GM23248 (cell line): ENCODE measurements at regions not wholly inside any gene's neighbourhood (a gene's known extent, or its start where the extent isn't known, plus 50 kb on each side); places are given as distances from the start of the nearest gene placed in this dataset.

Experiments
- DNase-seq: peaks from one replicate; pipeline ENCODE4 v3.0.0-alpha.2; 2015
- H2AFZ ChIP-seq: fragments of 200-600 bp; sonication (generic); 2 replicates; pipeline ENCODE4 v1.6.1; 2016; ENCODE audit warnings: antibody characterized with exemption
- H3F3A ChIP-seq: fragments of 200-600 bp; sonication (generic); 2 replicates; pipeline ENCODE4 v1.6.1; 2016; ENCODE audit warnings: mild to moderate bottlenecking, antibody characterized with exemption, mixed run types; ENCODE audit not compliant: insufficient read depth
- H3K27ac ChIP-seq: fragments of 200-600 bp; sonication (generic); 2 replicates; pipeline ENCODE4 v1.5.1; 2016; ENCODE audit warnings: mild to moderate bottlenecking
- H3K27me3 ChIP-seq: fragments of 200-600 bp; sonication (generic); replicated peaks from 2 replicates; pipeline ENCODE4 v1.6.1; 2016; ENCODE audit warnings: mild to moderate bottlenecking; ENCODE audit not compliant: insufficient read depth
- H3K36me3 ChIP-seq: fragments of 200-600 bp; sonication (generic); 2 replicates; pipeline ENCODE4 v1.6.1; 2016; ENCODE audit warnings: low read depth, mild to moderate bottlenecking
- H3K4me1 ChIP-seq: fragments of 200-600 bp; sonication (generic); 2 replicates; pipeline ENCODE4 v1.6.1; 2016; ENCODE audit warnings: mild to moderate bottlenecking; ENCODE audit not compliant: insufficient read depth
- H3K4me2 ChIP-seq: fragments of 200-600 bp; sonication (generic); one replicate; pipeline ENCODE4 v1.6.1; 2016; ENCODE audit warnings: mild to moderate bottlenecking; ENCODE audit not compliant: unreplicated experiment
- H3K4me3 ChIP-seq: fragments of 200-600 bp; sonication (generic); 2 replicates; pipeline ENCODE4 v1.5.1; 2016; ENCODE audit warnings: mild to moderate bottlenecking
- H3K79me2 ChIP-seq: fragments of 200-600 bp; sonication (generic); 2 replicates; pipeline ENCODE4 v1.6.1; 2016; ENCODE audit warnings: mild to moderate bottlenecking; ENCODE audit not compliant: insufficient read depth
- H3K9ac ChIP-seq: fragments of 200-600 bp; sonication (generic); 2 replicates; pipeline ENCODE4 v1.6.1; 2016; ENCODE audit warnings: mild to moderate bottlenecking
- H3K9me2 ChIP-seq: fragments of 200-600 bp; sonication (generic); 2 replicates; pipeline ENCODE4 v1.6.1; 2016; ENCODE audit warnings: mixed run types, mild to moderate bottlenecking, moderate library complexity; ENCODE audit not compliant: insufficient read depth
- H3K9me3 ChIP-seq: fragments of 200-600 bp; sonication (generic); one replicate; pipeline ENCODE4 v1.6.1; 2017; ENCODE audit warnings: low read depth
- H4K20me1 ChIP-seq: fragments of 200-600 bp; sonication (generic); 2 replicates; pipeline ENCODE4 v1.6.0; 2016; ENCODE audit not compliant: insufficient read depth
- EZH2 ChIP-seq: fragments of 200-600 bp; sonication (generic); IDR thresholded peaks from 2 replicates; pipeline ENCODE4 v1.6.1; 2018; ENCODE audit warnings: antibody characterized with exemption, mild to moderate bottlenecking; ENCODE audit not compliant: insufficient read depth, poor library complexity, severe bottlenecking
- EZH2phosphoT487 ChIP-seq: fragments of 200-600 bp; sonication (generic); IDR thresholded peaks from 2 replicates; pipeline ENCODE4 v1.6.1; 2018; ENCODE audit warnings: antibody characterized with exemption, moderate library complexity, mild to moderate bottlenecking, low read depth; ENCODE audit not compliant: insufficient read depth
- WGBS, 2 experiments: methylation state at CpG; one replicate each; pipeline ENCODE4 v1.1.6; 2015 to 2017; ENCODE audit warnings: low lambda C conversion rate in 2 of 2, low coverage in 1 of 2; ENCODE audit errors: missing lambda C conversion rate in 2 of 2; 5-methylcytosine and 5-hydroxymethylcytosine counted together
- in situ Hi-C: fragments of 300-500 bp; cut with MboI; formaldehyde crosslinking; loops from 2 replicates; pipeline ENCODE4 v1.15.0; 2020

DNA sequence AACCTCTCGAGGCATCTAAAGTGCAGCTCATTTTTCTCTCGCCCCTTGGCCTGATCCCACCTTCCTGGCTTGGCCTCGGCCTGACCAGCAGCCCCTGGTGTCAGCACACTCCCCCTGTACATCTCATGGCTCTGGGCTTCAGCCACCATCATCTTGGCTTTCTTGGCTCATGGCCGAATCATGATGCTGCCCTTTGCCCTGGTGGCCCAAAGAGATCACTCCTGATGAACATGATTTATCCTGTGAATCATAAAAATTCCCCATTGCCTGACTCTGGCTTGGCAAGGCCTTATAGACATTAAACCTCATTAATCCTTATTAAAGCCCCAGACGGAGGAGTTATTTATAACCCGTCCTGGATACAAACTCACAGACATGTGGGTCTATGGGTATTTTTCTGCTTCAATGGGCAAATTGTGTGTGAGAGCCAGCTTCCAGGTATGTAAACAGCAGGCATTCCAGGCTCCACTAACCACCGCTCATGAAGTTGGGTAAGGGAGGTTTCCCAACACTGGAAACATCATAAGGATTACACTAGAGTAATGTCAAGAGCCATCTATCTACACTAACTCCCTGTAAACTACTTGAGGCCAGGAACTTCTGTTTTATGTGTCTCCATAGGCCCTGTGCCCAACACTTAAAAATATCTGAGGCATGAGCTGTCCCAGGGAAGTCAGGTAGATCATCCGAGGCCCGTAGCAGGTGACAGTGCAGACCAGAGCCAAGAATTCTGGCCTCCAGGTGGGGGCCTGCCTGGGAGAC lies 171.2 kb downstream of the TTC8 start:
- no peaks in the 10 kb centered on the region for H3K27me3 ChIP-seq
- in situ Hi-C loops = no loop called here
- WGBS, 2 experiments = 37 to 38% methylated on average over 9 of the region's 9 CpGs
- H3F3A ChIP-seq = peaks cover 35% of the 10 kb centered on the region
- peak overlapping the region; percentile 60 for H3K27ac ChIP-seq
- TF ChIP-seq EZH2 (no peak), EZH2phosphoT487 (no peak)
- H4K20me1 ChIP-seq = no peaks in the 10 kb centered on the region
- no peak overlapping the region for H3K4me3 ChIP-seq
- peak; percentile 84 for DNase-seq
- no peak overlapping the region for H3K9ac ChIP-seq
- H3K36me3 ChIP-seq = no peaks in the 10 kb centered on the region
- H3K4me1 ChIP-seq = peaks cover 34% of the 10 kb centered on the region
- no peaks in the 10 kb centered on the region for H3K79me2 ChIP-seq
- H3K4me2 ChIP-seq = no peak overlapping the region
- H2AFZ ChIP-seq = no peak overlapping the region
- H3K9me3 ChIP-seq = no peaks in the 10 kb centered on the region
- no peaks in the 10 kb centered on the region for H3K9me2 ChIP-seq

DNA sequence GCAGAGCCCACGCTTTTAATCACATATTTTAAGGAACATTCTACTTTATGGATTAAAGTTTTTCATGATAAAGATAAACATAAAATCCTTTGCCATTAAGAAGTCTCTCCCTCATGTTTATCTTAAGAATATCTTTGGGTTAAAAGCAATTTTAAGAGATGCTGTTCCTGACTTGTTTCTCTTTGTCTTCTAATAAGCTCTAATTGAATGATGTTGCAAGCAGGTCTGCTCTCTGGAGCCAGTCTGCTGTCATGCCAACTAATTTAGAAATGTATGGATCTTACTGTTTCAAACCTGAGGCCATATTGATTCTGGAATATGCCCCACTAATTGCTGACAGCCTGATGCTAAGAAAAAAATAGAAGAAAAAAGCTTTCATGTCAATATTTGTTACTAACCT lies 173.6 kb downstream of the TTC8 start:
- no peak overlapping the region for H3K27ac ChIP-seq
- H3K9me2 ChIP-seq = no peaks in the 10 kb centered on the region
- 88 to 95% methylated on average over 1 of the region's 1 CpG for WGBS, 2 experiments
- H3K9me3 ChIP-seq = no peaks in the 10 kb centered on the region
- peaks cover 47% of the 10 kb centered on the region for H3F3A ChIP-seq
- H3K36me3 ChIP-seq = no peaks in the 10 kb centered on the region
- H3K9ac ChIP-seq = no peak overlapping the region
- H3K4me3 ChIP-seq = no peak overlapping the region
- H3K4me2 ChIP-seq = no peak overlapping the region
- no peaks in the 10 kb centered on the region for H3K79me2 ChIP-seq
- H3K4me1 ChIP-seq = peaks cover 46% of the 10 kb centered on the region
- H4K20me1 ChIP-seq = no peaks in the 10 kb centered on the region
- H2AFZ ChIP-seq = no peak overlapping the region
- no peaks in the 10 kb centered on the region for H3K27me3 ChIP-seq
- in situ Hi-C loops = no loop called here
- TF ChIP-seq EZH2 = no peak
- no peak for TF ChIP-seq EZH2phosphoT487
- DNase-seq = no peak

DNA sequence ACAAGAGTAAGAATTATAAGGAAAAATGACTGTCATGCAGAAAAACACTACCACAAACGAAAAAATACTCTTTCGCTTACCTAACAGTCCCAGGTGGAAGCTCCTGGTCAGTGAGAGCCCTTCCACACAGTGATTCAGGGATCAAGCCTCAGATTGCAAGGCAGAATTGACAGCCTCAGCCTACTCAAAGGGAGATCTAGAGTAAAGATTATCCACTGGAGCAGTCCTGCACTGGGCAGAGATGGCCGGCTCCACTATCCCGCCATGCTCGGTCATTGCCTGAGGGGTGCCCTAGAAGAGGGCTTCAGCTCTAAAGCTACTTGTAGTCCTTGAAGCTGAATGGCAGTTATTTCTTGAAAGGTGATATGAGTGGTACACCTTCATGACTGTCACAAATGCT lies 174.7 kb downstream of the TTC8 start:
- Histone ChIP-seq H3K4me2 (no peak overlapping the region), H3K9me3 (no peaks in the 10 kb centered on the region), H4K20me1 (no peaks in the 10 kb centered on the region), H3K27me3 (no peaks in the 10 kb centered on the region), H3K79me2 (no peaks in the 10 kb centered on the region), H3K36me3 (no peaks in the 10 kb centered on the region), H3K27ac (no peak overlapping the region), H3K4me3 (no peak overlapping the region), H3F3A (peaks cover 41% of the 10 kb centered on the region), H3K9ac (no peak overlapping the region), H3K4me1 (peaks cover 43% of the 10 kb centered on the region), H2AFZ (no peak overlapping the region), H3K9me2 (no peaks in the 10 kb centered on the region)
- TF ChIP-seq EZH2phosphoT487 (no peak), EZH2 (no peak)
- DNase-seq = no peak
- 95 to 96% methylated on average over 5 of the region's 5 CpGs for WGBS, 2 experiments
- in situ Hi-C loops = no loop called here

DNA sequence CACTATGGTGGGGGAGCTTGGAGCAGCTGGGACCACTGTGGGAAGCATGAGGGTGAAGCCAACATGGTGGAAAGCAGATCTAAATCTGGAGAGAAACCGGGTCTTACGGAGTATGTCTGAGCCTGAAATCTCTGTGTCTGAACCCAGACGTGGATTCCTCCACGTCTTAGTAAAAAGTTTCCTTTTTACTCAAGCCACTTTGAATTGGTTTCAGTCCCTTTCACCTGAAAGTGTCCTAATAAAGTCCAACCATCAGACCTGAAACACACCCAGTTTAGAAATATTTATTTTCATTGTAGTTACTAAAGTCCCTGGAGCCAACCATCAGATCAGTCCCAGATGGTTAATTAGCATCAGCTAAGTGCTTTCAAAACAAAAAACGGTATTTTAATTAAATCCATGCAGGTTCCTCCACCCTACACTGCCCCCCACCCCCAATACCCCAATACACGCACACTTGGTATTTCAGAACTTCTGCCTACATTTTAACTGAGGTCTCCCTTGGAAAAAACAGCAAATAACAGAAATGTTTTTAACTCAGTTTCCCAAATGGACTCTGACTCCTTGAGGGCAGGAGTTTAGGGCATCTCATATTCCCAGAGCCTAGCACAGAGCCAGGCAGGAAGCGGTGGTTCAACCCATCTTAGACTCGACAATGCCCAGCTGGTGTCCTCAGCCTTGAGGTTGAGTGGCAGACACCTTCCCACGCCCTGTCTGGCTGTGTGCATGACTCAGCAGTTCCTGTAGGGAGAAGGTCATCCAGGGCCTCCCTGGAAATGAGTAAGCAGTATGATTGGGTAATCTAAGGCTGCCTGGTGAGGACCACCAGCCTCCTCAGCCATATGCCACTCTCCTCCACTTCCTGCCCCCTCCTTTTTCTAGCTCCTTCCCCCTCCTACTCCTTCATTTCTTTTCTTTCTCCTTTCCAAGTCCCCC lies 175.8 kb downstream of the TTC8 start:
- peak overlapping the region; percentile 46 for H3K4me2 ChIP-seq

More for the DNA sequence above, 175.8 kb downstream of the TTC8 start:
- Histone ChIP-seq H2AFZ (peak overlapping the region; percentile 79), H3K36me3 (no peaks in the 10 kb centered on the region), H3K27me3 (no peaks in the 10 kb centered on the region), H3K4me3 (no peak overlapping the region), H3K4me1 (peaks cover 38% of the 10 kb centered on the region), H3K79me2 (no peaks in the 10 kb centered on the region), H4K20me1 (no peaks in the 10 kb centered on the region), H3K27ac (peak overlapping the region; percentile 96), H3K9ac (peak overlapping the region; percentile 69), H3K9me2 (no peaks in the 10 kb centered on the region), H3K9me3 (no peaks in the 10 kb centered on the region), H3F3A (peaks cover 30% of the 10 kb centered on the region)
- 37 to 42% methylated on average over 9 of the region's 9 CpGs for WGBS, 2 experiments
- in situ Hi-C loops = loop anchor here (25.0 kb wide), 1 partner anchor 338 kb away; no protein-coding TSS in a partner anchor
- DNase-seq = peak; percentile 98
- no peak for TF ChIP-seq EZH2
- no peak for TF ChIP-seq EZH2phosphoT487
